ENCODE measurements at regions not wholly inside any gene's neighbourhood (a gene's known extent, or its start where the extent isn't known, plus 50 kb on each side); places are given as distances from the start of the nearest gene placed in this dataset.

- no peak for TF ChIP-seq CHD7 (IDR thresholded peaks at IDR 0.05; ENCODE audit: insufficient replicate concordance, low read length)
- TF ChIP-seq CHD2 (IDR thresholded peaks at IDR 0.05; ENCODE audit: low read length): no peak
- no peak for TF ChIP-seq CTCF (IDR thresholded peaks at IDR 0.05; ENCODE audit: control extremely low read depth in 1 of 3, insufficient read depth in 1 of 3, low read depth in 1 of 3, low read length in 3 of 3)
- no peak for TF ChIP-seq BRCA1 (IDR thresholded peaks at IDR 0.05; ENCODE audit: low read depth, low read length)
- TF ChIP-seq ATF2 (IDR thresholded peaks at IDR 0.05; ENCODE audit: low read length): no peak
- TF ChIP-seq NANOG (IDR thresholded peaks at IDR 0.05; ENCODE audit: insufficient read depth, low read depth, low read length, poor library complexity, severe bottlenecking): no peak
- TF ChIP-seq TEAD4 (IDR thresholded peaks at IDR 0.05; ENCODE audit: low read depth, low read length): no peak
- no peak for TF ChIP-seq PHF8 (conservative IDR thresholded peaks at IDR 0.05; ENCODE audit: low read depth, low read length)
Measured at GRCh38 chr12:125340791-125341190, 275.6 kb downstream of the AACS start (continued).
